Ovary (tissue), 3 donors: ENCODE measurements at regions not wholly inside any gene's neighbourhood (a gene's known extent, or its start where the extent isn't known, plus 50 kb on each side); places are given as distances from the start of the nearest gene placed in this dataset.

ENCODE experiments used
- CTCF ChIP-seq, 3 donors: fragments of 450-650 bp in 2 of 3; fragments of 200-600 bp in 1 of 3; IDR thresholded peaks; one replicate each; pipeline versions ENCODE4 v1.5.1 to v1.8.0; 2016 to 2022; ENCODE audit warnings: antibody characterized with exemption in 3 of 3, mild to moderate bottlenecking in 1 of 3
- POLR2A ChIP-seq: fragments of 450-650 bp; IDR thresholded peaks from one replicate; pipeline ENCODE4 v1.6.1; 2017; ENCODE audit warnings: antibody characterized with exemption, mild to moderate bottlenecking, moderate library complexity
- donor health status: DM: no; HTN: no; CAD: no.

GRCh38 chr6:144580039-144580438 is 294.9 kb downstream of the UTRN start:
- no peak for TF ChIP-seq CTCF (IDR thresholded peaks at IDR 0.05)
- no peak for TF ChIP-seq POLR2A
